MM.1S (cell line): ENCODE measurements at regions not wholly inside any gene's neighbourhood (a gene's known extent, or its start where the extent isn't known, plus 50 kb on each side); places are given as distances from the start of the nearest gene placed in this dataset.

Source experiments
- CTCF ChIP-seq: fragments of 300-600 bp; sonication (generic); IDR thresholded peaks from 2 replicates; pipeline ENCODE4 v1.5.1; 2016; ENCODE audit warnings: antibody characterized with exemption, low read length, mixed read lengths
- EZH2phosphoT487 ChIP-seq: fragments of 300-600 bp; sonication (generic); IDR thresholded peaks from 2 replicates; pipeline ENCODE4 v1.6.1; 2018; ENCODE audit warnings: antibody characterized with exemption, low read length

- no peak for TF ChIP-seq CTCF
- no peak for TF ChIP-seq EZH2phosphoT487
Observed at GRCh38 chr7:136139417-136139816, 162.3 kb upstream of the MTPN start.
